GM12873 (cell line): ENCODE measurements at regions not wholly inside any gene's neighbourhood (a gene's known extent, or its start where the extent isn't known, plus 50 kb on each side); places are given as distances from the start of the nearest gene placed in this dataset.

Experiments used
- TF ChIP-seq, protein P1 (sequence below): IDR thresholded peaks from 2 replicates; pipeline ENCODE4 v1.5.1; 2012; ENCODE audit warnings: low read depth, mild to moderate bottlenecking, moderate library complexity, low read length, control low read depth; ENCODE audit not compliant: insufficient read depth; ENCODE audit errors: missing control alignments

DNA sequence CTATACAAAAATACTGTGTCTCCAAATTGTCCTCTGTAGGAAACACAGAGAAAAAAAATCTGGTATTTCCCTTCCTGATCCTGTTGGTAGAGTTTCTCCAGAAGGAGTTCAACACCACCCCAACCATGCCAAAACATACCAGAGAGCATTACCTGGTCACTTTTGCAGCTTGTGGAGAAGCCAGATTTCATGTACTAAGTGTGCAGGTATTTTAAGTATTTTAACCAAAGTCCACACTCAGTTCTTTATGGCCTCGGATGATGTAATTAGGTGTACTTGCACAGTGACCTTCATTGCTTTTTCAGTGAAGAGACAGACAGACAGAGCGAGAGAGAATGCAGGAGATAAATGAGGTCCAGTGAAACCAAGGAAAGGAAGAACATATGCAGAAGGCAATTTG is 2046.8 kb upstream of the CDH9 start:
- TF ChIP-seq, protein P1, sequence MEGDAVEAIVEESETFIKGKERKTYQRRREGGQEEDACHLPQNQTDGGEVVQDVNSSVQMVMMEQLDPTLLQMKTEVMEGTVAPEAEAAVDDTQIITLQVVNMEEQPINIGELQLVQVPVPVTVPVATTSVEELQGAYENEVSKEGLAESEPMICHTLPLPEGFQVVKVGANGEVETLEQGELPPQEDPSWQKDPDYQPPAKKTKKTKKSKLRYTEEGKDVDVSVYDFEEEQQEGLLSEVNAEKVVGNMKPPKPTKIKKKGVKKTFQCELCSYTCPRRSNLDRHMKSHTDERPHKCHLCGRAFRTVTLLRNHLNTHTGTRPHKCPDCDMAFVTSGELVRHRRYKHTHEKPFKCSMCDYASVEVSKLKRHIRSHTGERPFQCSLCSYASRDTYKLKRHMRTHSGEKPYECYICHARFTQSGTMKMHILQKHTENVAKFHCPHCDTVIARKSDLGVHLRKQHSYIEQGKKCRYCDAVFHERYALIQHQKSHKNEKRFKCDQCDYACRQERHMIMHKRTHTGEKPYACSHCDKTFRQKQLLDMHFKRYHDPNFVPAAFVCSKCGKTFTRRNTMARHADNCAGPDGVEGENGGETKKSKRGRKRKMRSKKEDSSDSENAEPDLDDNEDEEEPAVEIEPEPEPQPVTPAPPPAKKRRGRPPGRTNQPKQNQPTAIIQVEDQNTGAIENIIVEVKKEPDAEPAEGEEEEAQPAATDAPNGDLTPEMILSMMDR, result no peak

DNA sequence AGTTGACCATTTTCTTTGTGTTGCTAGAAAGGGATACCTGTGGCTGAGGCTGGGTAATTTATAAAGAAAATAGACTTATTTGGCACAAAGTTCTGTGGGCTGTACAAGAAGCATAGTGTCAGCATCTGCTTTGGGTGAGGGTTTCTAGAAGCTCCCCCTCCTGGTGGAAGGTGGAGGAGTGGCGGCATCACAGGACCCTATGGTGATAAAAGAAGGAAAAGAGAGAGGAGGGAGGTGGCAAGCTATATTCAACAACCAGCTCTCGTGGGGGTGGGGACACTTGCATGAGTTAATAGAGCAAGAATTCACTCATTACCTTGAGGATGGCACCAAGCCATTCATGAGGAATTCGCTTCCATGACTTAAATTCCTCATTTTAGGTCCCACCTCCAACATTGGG is 2041.4 kb upstream of the CDH9 start:
- TF ChIP-seq, protein P1, result no peak

DNA sequence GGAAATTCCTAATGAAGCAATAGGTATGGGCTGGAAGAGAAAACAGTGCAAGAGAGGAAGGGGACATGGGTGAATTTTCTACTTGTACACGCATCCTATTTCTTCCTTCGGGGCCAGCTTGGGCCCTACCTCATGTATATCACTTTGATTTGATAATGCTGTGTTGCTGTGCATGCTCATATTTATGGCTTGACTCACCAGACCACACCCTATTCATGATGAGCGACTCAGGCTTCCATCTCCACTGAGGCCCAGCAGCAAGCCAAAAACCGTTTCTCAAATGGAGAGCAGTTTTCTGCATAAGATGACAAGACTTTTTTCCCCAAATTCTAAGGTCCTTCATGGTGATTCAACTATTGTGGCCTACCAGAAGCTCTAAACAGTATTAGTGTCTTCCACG is 2039.1 kb upstream of the CDH9 start:
- TF ChIP-seq, protein P1, result no peak

DNA sequence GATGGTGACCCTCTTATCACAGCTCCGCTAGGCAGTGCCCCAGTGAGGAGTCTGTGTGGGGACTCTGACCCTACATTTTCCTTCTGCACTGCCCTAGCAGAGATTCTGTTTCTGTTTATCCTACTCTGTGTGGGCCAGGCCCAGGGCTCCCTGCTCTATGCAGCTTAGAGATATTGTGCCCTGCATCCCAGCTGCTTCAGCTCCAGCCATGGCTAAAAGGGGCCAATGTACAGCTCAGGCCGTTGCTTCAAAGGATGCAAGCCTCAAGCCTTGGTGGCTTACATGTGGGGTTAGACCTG is 2030.7 kb upstream of the CDH9 start:
- TF ChIP-seq, protein P1, result no peak

DNA sequence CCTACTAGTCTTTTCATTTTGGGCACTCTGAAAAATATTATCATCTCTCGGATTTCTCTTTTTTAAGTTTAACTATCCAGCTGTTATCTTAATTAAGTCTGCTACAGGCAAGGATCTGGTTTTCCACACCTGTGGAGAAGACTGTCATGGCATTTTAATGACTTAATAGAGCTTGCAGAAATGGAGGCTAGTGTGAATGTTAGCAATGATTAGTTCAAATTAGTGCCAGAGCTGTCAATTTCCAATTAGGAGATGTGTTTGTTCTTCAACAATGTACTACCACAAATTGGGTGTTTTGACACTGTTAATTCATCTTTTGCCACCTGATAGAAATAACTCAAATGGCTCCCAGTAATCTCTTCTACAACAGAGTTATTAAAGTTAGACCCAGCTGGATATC is 2023.0 kb upstream of the CDH9 start:
- TF ChIP-seq, protein P1, result no peak

DNA sequence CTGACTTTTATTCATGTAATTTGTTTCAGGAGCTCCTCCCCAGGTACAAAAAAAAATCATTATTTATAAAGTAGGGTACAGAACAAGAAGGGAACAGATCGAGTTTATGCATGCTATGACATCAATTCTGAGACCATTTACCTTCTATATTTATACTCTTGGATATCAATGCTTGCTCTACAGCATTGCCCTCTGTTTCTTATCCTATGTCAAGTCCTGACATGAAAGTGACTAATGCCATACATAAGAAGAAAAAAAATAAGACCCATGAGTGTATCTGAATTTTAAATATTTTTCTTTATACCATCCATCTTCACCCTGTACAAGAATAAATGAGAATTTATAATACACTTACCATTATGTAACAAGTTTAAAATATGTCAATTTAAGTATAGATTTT is 2016.3 kb upstream of the CDH9 start:
- TF ChIP-seq, protein P1, result no peak

DNA sequence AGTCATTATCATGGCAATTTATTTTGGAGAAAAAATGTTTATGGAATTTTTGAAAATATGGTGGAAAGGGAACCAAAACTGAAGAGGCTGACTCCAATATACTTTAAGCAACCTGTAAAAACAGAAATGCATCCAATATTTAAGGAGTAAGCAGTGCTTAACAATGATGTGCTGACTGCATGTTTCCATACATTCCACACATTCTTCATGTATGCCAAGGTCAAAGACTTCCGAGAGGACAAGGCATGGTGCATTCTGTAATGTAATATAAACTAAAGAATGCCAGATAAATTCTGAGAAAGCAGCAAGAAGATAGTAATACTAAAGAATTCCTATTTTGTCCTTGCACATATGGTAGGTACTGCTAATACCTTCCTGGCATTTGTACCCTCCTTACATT is 2015.9 kb upstream of the CDH9 start:
- TF ChIP-seq, protein P1, result no peak

DNA sequence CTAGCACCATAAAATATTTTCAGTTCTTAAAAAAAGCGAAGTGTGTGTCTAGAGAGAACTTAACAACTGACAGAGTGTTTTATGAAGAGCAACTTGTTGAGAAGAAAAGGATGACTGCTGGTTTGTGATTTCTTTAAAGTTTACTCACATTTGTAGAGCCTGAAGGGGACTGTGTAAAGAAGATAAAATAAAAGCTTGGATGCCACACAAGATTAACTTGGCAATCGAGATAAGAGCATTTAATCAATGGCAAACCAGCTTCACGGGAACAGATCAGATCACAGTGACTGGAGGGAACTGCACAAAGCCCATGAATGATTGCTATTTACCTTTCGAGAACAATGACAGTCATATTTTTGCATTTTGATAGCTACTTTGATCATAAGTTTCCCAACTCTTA is 2013.1 kb upstream of the CDH9 start:
- TF ChIP-seq, protein P1, result no peak
